ENCODE measurements at regions not wholly inside any gene's neighbourhood (a gene's known extent, or its start where the extent isn't known, plus 50 kb on each side); places are given as distances from the start of the nearest gene placed in this dataset.
A peak's percentile ranks its signal among the peaks of the same experiment; 100 is the strongest.

- no peak for TF ChIP-seq CTCF (IDR thresholded peaks at IDR 0.05; ENCODE audit: low read depth, low read length, missing control alignments)
- H3K4me3 ChIP-seq (ENCODE audit: low read depth, low read length), result no peak overlapping the region
- in situ Hi-C loops (cut with HindIII; ENCODE audit: low sequenced_read_pairs), result no loop called here
- no peak for DNase-seq (ENCODE audit: low read depth)
These were observed 79.5 kb upstream of the LEP start for GRCh38 chr7:128161466-128162125.

- no peak overlapping the region for H3K4me3 ChIP-seq (ENCODE audit: low read depth, low read length)
- no peak for TF ChIP-seq CTCF (IDR thresholded peaks at IDR 0.05; ENCODE audit: low read depth, low read length, missing control alignments)
- no peak for DNase-seq (ENCODE audit: low read depth)
- in situ Hi-C loops (cut with HindIII; ENCODE audit: low sequenced_read_pairs), result no loop called here
These were observed 78.4 kb upstream of the LEP start for GRCh38 chr7:128162666-128163065.

- H3K4me3 ChIP-seq (ENCODE audit: low read depth, low read length), result no peak overlapping the region
- TF ChIP-seq CTCF (IDR thresholded peaks at IDR 0.05; ENCODE audit: low read depth, low read length, missing control alignments), result no peak
- no peak for DNase-seq (ENCODE audit: low read depth)
- in situ Hi-C loops (cut with HindIII; ENCODE audit: low sequenced_read_pairs), result no loop called here
These were observed 77.6 kb upstream of the LEP start for GRCh38 chr7:128163473-128163872.

- H3K4me3 ChIP-seq (ENCODE audit: low read depth, low read length), result no peak overlapping the region
- peak; percentile 57 for DNase-seq (ENCODE audit: low read depth)
- no peak for TF ChIP-seq CTCF (IDR thresholded peaks at IDR 0.05; ENCODE audit: low read depth, low read length, missing control alignments)
- in situ Hi-C loops (cut with HindIII; ENCODE audit: low sequenced_read_pairs), result no loop called here
These were observed 76.8 kb upstream of the LEP start for GRCh38 chr7:128164061-128164954.

- TF ChIP-seq CTCF (IDR thresholded peaks at IDR 0.05; ENCODE audit: low read depth, low read length, missing control alignments), result no peak
- no peak overlapping the region for H3K4me3 ChIP-seq (ENCODE audit: low read depth, low read length)
- in situ Hi-C loops (cut with HindIII; ENCODE audit: low sequenced_read_pairs), result no loop called here
- DNase-seq (ENCODE audit: low read depth), result no peak
These were observed 76.0 kb upstream of the LEP start for GRCh38 chr7:128164955-128165670.

- TF ChIP-seq CTCF (IDR thresholded peaks at IDR 0.05; ENCODE audit: low read depth, low read length, missing control alignments), result no peak
- H3K4me3 ChIP-seq (ENCODE audit: low read depth, low read length), result no peak overlapping the region
- in situ Hi-C loops (cut with HindIII; ENCODE audit: low sequenced_read_pairs), result no loop called here
- DNase-seq (ENCODE audit: low read depth), result no peak
These were observed 75.1 kb upstream of the LEP start for GRCh38 chr7:128165927-128166420.

Data from astrocyte of the cerebellum (primary cell).